ENCODE measurements at regions not wholly inside any gene's neighbourhood (a gene's known extent, or its start where the extent isn't known, plus 50 kb on each side); places are given as distances from the start of the nearest gene placed in this dataset.

DNA sequence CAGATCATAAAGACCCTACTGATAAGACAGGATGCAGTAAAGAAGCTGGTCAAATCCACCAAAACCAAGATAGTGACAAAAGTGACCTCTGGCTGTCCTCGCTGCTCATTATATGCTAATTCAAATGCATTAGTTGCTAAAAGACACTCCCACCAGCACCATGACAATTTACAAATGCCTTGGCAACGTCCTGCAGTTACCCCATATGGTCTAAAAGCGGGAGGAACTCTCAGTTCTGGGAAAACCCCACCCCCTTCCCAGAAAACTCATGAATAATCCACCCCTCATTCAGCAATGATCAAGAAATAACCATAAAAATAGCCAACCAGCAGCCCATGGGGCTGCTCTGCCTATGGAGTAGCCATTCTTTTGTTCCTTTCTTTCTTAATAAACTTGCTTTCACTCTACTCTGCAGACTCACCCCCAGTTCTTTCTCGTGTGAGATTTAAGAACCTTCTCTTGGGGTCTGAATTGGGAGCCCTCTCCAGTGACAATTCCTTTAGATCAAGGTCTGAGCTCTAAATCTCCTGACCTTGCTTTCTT lies 217.1 kb upstream of the STS start:
- no peak overlapping the region for H3K27ac Mint-ChIP-seq
- H3K4me3 Mint-ChIP-seq: no peak overlapping the region
- no peaks in the 10 kb centered on the region for H3K4me1 Mint-ChIP-seq
- H3K36me3 Mint-ChIP-seq (ENCODE audit: low read depth): no peaks in the 10 kb centered on the region
- H3K27me3 Mint-ChIP-seq (ENCODE audit: low read depth): no peaks in the 10 kb centered on the region
- H3K9me3 Mint-ChIP-seq: peaks cover 3% of the 10 kb centered on the region
- TF ChIP-seq, protein P1, sequence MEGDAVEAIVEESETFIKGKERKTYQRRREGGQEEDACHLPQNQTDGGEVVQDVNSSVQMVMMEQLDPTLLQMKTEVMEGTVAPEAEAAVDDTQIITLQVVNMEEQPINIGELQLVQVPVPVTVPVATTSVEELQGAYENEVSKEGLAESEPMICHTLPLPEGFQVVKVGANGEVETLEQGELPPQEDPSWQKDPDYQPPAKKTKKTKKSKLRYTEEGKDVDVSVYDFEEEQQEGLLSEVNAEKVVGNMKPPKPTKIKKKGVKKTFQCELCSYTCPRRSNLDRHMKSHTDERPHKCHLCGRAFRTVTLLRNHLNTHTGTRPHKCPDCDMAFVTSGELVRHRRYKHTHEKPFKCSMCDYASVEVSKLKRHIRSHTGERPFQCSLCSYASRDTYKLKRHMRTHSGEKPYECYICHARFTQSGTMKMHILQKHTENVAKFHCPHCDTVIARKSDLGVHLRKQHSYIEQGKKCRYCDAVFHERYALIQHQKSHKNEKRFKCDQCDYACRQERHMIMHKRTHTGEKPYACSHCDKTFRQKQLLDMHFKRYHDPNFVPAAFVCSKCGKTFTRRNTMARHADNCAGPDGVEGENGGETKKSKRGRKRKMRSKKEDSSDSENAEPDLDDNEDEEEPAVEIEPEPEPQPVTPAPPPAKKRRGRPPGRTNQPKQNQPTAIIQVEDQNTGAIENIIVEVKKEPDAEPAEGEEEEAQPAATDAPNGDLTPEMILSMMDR (IDR thresholded peaks at IDR 0.05; ENCODE audit: unreplicated experiment in 3 of 3): no peak

DNA sequence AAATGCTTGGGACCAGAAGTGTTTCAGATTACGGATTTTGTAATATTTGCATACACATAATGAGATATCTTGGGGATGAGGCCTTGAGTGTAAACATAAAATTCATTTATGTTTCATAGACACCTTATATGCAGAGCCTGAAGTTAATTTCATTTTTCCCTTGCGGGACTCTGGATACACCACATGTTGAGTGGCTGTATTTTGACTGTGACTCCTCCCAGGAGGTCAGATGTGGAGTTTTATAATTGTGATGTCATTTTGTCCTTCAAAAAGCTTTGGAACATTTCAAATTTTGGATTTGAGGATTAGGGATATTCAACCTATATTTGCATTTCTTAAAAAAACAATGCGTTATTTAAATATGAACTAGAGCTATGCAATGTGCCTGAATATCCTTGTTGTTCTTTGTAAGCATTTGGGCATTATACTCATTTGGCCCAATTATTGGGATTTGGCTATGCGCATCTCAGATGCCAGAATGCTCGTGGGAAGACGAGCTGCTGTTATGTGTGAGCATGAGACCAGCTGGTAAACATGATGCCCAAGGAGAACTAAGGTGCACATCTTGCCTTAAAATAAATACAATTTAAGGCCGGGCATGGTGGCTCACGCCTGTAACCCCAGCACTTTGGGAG lies 223.0 kb upstream of the STS start:
- no peak overlapping the region for H3K27ac Mint-ChIP-seq
- H3K36me3 Mint-ChIP-seq (ENCODE audit: low read depth): no peaks in the 10 kb centered on the region
- no peaks in the 10 kb centered on the region for H3K4me1 Mint-ChIP-seq
- no peaks in the 10 kb centered on the region for H3K27me3 Mint-ChIP-seq (ENCODE audit: low read depth)
- no peaks in the 10 kb centered on the region for H3K9me3 Mint-ChIP-seq
- H3K4me3 Mint-ChIP-seq: no peak overlapping the region
- TF ChIP-seq, protein P1 (IDR thresholded peaks at IDR 0.05; ENCODE audit: unreplicated experiment in 3 of 3): no peak

DNA sequence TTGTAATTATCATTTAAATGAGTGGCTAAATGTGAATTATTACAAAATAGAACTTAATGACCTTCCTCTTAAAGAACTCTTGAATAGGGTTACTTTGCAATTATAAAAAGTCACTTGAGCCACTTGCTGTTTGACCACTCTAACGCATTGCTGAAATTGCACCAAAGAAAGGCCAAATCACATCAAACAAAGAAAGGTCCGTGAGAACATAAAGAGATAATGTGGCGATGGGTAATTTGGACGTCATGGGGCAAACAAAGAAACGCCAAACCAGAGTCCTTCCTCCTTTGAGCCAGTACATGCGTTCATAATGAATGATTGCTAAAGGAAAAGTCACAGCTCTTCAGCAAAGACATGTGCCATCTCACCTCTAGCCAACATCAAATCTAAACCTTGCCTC lies 229.8 kb upstream of the STS start:
- H3K4me1 Mint-ChIP-seq: no peaks in the 10 kb centered on the region
- no peaks in the 10 kb centered on the region for H3K36me3 Mint-ChIP-seq (ENCODE audit: low read depth)
- no peak overlapping the region for H3K4me3 Mint-ChIP-seq
- H3K27ac Mint-ChIP-seq: no peak overlapping the region
- TF ChIP-seq, protein P1 (IDR thresholded peaks at IDR 0.05; ENCODE audit: unreplicated experiment in 3 of 3): no peak
- H3K9me3 Mint-ChIP-seq: no peaks in the 10 kb centered on the region
- no peaks in the 10 kb centered on the region for H3K27me3 Mint-ChIP-seq (ENCODE audit: low read depth)

DNA sequence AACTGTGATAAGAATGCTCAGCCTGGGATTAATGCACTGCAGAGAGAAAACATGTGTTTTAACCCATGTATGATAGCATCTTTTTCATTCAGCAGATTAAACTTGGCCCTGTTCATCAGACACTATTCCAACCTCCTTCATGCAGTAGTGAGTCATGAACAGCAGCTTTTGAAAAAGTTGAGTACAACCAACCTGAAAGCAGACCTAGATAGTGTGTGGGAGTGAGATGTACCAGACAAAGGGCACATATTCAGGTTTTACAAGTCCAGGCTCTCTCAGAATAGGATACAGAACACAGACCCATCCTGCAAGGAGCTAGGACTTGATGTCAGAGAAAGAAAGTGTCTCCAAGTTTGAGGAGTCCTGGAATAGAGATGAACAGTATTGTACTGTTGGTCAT lies 237.3 kb upstream of the STS start:
- Mint-ChIP-seq H3K27me3 (ENCODE audit: low read depth) (no peaks in the 10 kb centered on the region), H3K9me3 (no peaks in the 10 kb centered on the region), H3K36me3 (ENCODE audit: low read depth) (no peaks in the 10 kb centered on the region), H3K4me3 (no peak overlapping the region), H3K27ac (no peak overlapping the region), H3K4me1 (no peaks in the 10 kb centered on the region)
- TF ChIP-seq, protein P1 (IDR thresholded peaks at IDR 0.05; ENCODE audit: unreplicated experiment in 3 of 3): no peak

DNA sequence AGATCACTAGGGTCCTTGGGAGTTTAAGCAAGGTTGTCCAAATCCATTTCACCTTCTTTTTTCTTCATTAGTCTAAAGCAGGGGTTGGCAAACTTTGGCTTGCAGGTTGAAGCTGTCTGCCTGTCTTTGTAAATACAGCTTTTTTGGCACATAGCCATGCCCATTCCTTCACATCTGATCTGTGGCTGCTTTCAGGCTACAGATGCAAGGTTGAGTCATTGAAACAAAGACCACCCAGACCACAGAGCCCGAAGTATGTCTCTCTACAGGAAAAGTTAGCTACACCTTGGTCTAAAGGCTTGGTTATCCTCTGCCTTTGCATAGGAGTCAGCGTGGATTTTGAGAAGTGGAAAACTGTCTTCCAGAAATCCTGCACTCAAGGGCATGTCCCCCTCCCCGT lies 238.1 kb upstream of the STS start:
- Mint-ChIP-seq H3K4me1 (no peaks in the 10 kb centered on the region), H3K4me3 (no peak overlapping the region), H3K9me3 (no peaks in the 10 kb centered on the region), H3K27ac (no peak overlapping the region), H3K27me3 (ENCODE audit: low read depth) (no peaks in the 10 kb centered on the region), H3K36me3 (ENCODE audit: low read depth) (no peaks in the 10 kb centered on the region)
- TF ChIP-seq, protein P1 (IDR thresholded peaks at IDR 0.05; ENCODE audit: unreplicated experiment in 3 of 3): no peak

DNA sequence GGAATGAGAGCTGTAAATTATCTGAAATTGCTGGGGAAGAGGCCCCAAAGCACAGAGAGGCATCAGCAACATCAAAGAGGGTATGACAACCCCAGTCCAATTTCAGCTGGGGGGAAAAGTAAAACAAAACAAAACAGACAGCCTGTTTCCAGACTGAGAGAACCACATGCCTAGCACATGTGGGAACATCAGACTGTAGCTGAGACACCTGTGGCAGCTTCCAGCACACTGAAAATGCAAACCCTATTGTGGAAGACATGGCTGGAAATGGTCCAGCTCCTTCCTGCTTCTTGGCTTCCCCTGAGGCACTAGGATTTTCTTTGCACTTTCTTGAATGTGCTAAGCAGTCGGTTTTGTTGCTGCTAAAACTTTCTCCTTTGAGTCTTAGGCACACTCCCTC lies 240.9 kb upstream of the STS start:
- H3K36me3 Mint-ChIP-seq (ENCODE audit: low read depth): no peaks in the 10 kb centered on the region
- H3K27ac Mint-ChIP-seq: no peak overlapping the region
- TF ChIP-seq, protein P1 (IDR thresholded peaks at IDR 0.05; ENCODE audit: unreplicated experiment in 3 of 3): no peak
- H3K9me3 Mint-ChIP-seq: no peaks in the 10 kb centered on the region
- H3K4me3 Mint-ChIP-seq: no peak overlapping the region
- no peaks in the 10 kb centered on the region for H3K27me3 Mint-ChIP-seq (ENCODE audit: low read depth)
- no peaks in the 10 kb centered on the region for H3K4me1 Mint-ChIP-seq

Measured in nephron (organoid).